GM18502 (cell line): ENCODE measurements at regions not wholly inside any gene's neighbourhood (a gene's known extent, or its start where the extent isn't known, plus 50 kb on each side); places are given as distances from the start of the nearest gene placed in this dataset.

ENCODE experiments used
- ATAC-seq: cut with Tn5 transposase; IDR thresholded peaks from one replicate; pipeline ENCODE4 v1.9.1; 2021; ENCODE audit warnings: mild to moderate bottlenecking; ENCODE audit not compliant: unreplicated experiment, poor library complexity

DNA sequence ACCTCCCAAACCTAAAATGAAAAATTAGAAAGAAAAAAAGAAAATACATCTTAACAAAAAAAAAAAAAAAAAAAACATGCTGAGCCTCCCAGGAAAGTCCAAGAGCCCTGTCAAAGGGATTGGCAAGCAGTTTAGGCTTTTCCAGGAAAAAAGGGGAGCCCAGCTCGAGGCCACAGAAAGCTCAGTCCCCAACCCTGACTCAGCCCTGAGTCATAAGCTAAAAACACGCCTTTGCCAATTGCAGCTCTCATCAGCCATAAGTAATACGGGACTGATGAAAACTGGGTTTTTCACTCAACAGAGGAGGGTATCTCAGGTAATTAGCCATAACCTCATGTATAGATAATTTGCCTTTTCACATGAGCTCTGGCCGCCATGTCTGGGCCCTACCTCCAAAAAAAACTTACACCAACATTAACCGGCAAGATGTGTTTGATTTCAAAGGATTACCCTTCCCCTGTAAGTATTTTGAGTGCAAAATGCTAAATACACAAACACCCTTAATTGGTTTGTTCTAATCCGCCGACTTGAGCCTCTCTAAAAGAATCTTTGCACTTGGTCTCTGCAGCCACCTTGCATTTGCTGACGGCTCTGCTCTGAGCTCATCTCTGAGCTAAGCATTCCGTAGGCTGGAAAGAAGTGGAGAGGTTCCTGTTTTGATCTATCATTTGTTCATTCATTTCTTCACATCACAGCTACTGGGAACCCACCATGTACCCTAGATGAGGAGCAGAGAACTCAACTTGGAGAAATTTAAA, 319.2 kb downstream of the BCL11B start:
- no peak for ATAC-seq

DNA sequence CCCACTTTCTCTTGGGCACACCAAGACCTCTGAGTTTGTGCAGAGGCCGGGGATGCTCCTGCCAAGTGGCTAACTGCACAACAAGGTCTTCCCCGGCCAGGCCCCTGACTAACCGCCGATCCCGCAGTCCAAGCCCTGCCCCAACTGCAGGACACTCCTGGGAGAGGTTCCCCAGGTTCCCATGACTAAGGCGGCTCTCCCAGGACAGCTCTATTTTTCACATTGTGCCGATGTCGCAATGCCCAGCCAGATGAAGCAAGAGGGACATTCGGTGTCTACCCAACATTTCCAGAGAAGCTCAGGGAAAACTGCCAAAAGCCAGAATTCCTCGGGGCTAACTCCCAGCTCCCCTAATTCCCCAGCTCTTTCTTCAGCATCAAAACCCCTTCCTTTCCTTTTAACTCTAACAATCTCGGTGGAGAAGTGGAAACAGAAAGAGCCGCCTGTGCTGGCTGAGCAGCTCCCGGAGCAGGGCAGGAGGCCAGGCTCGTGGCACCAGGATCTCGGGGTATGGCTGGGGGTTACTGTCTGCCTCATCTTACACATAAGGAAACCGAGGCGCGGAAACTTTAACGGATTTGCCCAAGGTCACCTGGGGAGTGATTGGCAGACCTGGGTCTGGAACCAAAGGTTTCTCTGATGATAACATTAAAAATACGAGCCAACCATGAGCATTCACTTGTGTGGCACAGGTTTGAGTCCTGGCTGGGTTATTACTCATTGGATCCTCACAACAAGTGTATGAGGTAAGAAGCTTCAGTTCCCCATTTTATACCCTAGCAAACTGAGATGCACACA, 318.2 kb downstream of the BCL11B start:
- ATAC-seq = no peak

DNA sequence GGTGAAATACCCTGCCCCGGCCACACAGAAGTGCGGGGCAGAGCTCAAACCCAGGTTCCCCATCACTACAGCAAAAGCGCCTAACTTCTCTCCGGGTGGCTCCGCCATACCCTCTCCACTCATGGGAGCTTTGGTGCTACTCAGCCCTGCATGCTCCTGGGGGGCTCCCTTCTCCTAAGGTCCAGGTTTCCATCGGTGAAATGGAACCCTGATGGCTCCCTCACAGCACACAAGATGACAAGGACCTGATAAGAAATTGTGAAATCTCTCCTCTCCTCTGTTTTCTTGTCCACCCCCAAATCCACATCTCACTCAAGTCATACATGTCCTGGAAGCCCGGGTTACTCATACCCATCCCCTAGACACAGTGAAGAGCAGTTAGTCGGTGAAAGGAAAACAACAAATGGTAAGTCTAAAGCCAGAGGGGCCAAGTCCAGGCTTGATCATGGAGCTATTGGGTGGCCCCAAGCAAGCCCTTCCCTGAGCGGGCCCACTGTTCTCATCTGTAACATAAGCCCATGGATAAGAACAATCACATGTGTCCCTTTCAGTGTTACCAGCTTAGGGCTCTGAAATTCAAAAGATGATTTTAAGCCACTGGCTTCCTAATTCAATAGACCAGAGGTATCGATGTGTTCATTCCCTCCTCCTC, 317.5 kb downstream of the BCL11B start:
- ATAC-seq = no peak

DNA sequence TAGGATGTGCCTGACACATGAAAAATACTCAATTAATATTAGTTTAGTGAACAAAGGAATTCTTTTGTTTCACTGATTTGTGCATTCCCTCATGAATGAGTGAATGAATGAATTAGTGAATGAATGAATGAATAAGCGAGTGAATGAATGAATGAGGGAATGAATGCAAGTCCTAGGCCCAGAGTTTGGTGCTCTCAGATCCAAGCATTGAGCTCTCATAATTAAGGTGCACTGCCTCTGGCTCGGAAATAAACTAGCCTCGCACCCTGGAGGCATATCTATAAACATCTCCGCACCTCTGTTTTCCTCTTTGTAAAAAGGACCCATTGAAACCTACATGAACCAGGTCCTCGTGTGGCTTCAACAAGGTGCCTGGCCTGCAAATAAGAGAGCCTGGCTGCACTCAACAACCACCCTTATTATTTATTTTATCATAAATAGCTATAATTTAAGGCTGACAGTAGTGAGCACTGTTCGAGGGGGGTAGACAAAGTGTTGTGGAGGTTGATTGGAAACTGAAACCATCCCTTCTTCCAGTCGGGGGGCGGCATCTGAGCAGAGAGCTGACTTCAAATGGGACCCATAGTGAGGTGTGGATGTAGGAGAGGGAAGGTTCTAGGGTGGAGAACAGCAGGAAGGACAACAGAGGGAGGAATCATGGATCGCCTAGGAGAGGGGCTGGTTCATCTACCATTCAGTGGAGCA, 316.8 kb downstream of the BCL11B start:
- ATAC-seq = no peak

DNA sequence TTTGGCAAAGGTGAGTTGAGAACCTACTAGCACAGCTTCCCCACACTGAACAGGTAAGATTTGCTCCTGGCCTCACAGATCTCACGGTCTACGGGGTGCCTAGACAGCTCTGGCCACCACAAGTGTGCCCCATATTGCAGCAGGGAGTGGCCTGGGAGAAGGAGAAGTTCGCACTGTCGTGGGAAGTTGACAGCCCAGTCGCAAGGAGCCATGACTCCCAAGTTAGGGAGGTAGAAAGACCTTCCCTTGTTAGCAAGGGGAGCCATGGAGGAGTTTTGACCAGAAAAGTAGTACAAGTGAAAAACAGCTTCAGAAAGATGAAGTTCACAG, 316.3 kb downstream of the BCL11B start:
- no peak for ATAC-seq

DNA sequence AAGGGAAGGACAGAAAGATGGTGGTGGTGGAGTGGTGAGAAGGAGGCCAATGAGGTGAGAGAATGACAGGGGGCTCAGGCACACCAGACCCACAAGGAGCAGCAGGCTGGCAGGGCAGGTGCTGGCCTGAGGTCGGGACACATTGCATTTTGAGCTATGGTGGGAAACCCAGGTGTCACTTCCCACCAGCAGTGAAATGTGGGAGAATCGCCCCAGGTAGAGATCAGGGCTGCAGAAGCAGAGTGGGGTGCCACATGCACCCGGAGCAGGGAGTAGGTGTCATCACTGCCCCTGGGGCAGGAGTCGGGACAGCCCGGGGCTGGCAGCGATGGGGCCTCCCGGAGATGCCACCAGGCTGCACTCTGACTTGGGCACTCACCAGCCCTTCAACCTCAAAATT, 315.8 kb downstream of the BCL11B start:
- ATAC-seq = no peak

DNA sequence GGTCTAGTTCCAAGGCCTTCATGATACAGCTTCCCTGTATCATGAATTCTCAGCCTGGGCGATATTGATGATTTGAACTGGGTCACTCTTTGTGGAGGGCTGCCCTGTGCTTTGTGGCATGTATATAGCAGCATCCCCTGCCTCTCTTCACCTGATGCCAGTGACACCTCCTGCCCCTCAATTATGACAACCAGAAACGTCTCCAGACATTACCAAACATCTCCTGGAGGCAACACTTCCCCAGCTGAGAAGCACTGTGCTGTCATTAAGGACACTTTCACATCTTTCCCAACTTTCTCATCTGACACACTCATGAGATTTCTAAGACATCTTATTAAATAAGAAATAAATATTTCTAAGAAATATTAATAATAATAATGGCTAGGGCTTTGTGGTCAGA, 315.3 kb downstream of the BCL11B start:
- ATAC-seq = no peak

DNA sequence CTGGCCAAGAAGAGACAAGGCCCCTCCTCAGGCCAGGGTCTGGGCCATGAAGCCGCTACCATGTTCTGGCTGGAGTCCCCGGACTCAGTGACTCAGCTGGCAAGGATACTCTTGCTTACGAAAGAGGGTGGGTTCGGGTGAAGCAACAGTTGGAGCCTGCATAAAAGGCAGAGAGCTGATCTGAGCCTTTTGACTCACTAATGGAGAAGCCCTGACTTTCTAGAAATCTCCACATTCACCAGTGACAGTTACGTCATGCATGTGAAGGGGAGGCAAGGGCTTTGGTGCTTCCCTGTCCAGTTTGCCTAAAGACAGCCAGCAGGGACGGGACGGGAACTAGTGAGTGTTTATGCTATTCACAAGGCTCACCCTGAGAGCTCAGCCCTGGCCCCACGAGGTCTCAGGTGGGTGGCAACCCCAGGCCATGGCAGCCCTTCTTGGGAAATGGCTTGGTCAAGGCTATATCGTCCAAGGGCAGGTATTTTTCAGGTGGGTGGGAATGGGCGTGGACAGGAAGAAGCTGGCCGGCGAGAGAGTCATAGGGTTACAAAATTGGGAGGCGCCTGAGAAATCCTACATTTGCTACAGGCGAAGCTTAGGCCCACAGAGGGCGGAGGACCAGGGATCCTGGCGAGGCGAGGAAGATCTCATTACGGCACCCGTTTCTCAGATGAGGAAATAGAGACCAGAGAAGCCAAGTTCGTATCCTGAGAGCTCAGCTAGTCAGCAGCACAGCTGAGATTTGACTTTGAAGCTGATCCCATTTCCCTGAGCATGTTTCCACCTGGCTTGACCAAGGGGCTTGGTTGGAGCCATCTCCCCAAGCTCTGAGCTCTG, 314.6 kb downstream of the BCL11B start:
- ATAC-seq = no peak

DNA sequence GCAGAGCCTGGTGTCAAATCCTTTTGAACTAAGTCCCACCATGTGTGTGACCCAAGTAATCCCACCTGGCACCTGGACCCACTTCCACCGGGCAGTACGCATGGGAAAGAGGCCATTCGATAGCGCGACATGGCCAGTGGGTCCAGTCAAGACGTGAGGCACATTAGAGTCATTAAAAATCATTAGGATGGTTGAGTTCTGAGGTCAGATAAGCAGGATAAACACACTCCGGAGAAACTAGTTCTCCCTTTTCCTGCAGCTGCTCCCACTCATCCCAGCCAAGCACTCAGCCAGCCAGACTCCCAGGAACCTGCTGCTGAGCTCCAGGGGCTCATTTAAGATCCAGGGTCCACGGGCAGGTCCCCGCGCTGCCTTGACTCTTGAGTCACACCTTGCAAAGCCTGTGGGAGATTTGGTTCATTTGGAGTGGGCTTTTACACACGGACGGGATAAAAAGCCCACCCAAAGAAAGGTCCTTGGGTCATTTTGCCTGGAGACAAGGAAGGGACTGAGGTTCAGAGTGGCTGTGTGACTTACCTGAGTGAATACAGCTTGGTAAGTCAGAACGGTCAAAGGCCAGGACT, 313.9 kb downstream of the BCL11B start:
- no peak for ATAC-seq

DNA sequence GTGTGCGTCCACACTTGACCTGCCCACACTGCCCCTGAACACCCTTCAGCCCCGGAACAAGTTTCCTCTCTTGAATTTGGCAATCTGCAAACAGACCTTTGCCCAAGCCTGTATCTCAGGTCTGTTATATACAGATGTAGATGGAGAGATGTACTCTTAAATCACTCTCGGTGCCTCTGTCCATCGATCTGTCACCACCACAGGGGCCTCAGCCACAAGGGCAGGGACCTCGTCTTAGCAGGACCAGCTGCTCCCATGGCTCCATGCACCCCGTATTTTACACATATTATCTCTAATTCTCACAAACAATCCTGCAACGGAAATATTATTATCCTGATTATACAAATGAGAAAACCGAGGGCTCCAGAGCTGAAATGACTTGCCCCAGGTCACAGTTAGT, 313.4 kb downstream of the BCL11B start:
- ATAC-seq = no peak

DNA sequence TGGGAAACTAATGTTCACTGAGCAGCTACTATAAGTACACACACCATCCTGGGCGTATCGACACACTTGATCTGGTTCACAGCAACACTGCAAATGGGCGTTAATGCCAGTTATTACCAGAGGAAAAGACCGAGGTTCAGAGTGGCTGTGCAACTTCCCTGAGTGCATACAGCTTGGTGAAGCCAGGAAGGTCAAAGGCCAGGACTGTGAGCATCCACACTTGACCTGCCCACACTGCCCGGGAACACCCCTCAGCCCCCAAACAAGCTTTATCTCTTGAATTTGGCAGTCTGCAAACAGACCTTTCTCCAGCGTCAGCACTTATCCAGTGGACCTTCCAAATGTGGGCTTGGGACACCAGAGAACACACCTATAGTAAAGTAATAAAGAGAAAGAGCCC, 312.6 kb downstream of the BCL11B start:
- no peak for ATAC-seq

DNA sequence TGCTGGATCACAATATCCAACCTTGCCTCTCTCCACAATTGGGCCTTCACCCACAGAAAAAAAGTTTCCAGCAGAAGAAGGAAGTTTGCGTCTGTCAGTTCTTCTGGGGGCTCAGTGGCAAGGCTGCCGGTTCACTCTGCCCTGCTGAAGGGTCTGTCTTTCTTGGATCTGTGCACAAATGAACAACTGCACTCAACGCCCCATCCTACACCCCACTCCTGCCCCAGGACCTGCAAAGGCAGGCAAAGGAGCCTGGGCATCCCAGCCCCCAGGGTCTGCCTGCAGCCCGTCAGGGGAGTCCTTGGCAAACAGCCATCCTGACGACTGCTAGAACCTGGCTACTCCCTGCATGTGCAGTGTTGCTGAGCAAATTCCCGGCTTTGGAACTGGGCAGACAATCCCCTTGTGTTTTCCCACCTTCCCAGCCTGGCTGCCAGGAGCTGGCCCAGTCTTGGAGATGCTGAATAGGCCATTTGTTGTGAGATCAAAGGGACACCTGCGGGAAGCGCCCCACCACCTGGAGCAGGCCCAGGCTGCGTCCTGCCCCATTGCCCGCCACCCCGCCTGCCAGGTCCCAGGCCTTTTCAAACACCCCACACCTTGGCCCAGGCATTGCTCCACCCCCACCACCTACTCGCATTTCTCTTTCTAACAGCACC, 311.9 kb downstream of the BCL11B start:
- ATAC-seq = no peak

DNA sequence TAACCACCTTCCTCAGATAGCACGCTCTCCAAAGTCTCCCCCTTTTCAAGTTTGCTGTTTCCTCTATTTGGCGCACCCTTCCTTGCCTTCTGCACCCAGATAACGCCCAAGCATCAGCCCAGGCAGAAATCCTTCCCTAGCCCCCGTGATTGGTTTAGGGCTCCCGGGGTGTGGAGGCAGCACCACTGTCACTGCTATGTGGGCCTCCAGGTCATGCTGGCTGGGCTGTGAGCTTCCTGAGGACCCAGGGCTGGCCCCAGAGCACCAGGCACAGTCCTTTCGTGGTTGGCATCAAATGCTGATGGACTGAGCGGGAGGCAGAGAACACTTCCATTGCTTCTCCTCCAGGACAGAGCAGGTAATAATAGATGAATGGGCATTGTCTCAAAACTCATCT, 311.4 kb downstream of the BCL11B start:
- no peak for ATAC-seq

DNA sequence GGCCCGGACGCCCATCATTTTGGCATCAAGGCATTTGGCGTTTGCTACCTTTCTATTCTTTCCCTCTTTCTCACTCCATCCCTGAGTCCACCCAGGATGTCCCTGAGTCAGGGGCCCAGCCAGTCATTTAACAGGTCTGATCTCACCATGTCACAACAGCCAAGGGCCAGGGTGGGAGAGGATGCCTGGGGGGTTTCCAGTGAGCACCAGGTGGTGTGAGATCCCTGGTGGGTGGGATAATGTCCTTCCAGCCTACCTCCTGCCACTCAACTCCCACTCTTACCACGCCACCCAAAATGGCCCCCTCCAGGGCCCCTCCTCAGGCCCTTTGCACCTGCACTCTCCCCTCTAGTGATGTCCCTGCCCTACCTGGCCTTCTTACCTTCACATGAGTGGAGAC, 310.8 kb downstream of the BCL11B start:
- ATAC-seq = no peak

DNA sequence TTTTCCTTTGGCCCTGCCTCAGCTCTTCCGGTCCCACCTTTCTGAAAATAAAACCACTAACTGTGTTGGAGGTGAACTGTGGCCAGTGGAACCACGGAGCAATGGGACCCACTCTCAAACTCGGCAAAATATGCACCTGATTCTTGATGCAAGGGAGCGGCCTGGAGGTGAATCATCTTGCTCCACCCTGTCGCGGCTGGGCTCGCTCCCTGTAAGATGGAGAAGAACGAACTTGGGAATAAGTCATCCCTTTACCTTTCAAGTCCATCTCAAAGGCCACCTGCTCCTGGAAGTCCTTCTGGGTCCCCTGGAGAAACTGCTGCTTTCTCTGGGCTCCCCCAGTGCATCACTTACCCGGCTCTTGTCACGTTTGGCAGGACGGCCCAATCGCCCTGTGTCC, 309.9 kb downstream of the BCL11B start:
- no peak for ATAC-seq

DNA sequence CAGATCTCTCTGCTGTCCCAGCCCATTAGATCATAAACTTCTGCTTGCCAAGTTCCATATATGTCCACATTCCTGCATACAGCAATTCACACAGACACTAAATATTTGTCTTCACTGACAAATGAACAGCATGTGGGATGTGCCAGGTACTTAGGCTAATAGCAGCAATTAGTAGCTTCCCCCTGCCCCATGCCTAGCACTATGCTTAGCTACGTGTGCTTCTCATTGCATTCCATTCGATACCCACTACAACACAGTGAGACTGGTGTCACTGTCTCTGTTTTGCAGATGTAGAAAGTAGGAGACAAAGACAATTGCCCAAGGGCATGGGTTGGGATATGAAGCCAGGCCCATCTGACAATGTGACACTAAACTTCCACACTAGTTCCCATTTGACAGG, 308.4 kb downstream of the BCL11B start:
- ATAC-seq = no peak

DNA sequence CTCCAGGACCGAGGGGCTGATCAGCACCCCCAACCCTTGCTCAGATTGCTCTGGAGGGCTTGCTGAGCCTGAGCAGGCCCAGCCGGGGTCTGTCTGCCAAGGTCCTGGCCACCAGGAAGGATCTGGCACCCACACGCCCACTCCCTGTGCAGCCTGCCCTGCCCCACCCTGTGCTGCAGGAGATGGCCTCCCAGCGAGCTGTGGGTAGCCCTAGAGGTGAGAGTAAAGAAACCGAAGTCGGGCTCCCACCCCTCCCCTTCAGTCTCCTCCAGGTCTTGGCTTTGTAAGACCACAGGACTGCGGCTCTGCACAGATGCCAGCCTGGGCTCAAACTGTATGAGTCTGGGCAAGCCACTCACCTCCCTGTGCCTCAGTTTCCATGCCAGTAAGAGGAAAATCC, 307.8 kb downstream of the BCL11B start:
- no peak for ATAC-seq

DNA sequence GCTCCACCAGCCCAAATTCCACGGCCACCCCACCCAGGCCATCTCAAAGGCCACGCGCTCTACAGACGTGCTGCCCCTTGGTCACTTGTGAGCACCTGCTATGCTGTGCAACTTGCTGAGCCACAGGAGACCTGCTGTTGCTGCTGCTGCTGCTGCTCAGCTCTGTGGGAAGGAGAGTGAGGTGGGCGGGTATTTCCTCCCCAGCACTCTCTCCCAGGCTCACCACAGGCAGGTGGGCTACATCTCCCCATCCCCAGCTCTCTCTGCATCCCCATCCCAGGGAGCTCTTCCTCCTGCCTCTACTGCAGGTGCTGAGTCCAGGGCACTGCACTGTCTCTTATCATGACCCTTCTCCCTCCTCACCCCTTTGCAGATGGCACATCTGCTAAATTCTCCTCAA, 306.9 kb downstream of the BCL11B start:
- no peak for ATAC-seq

DNA sequence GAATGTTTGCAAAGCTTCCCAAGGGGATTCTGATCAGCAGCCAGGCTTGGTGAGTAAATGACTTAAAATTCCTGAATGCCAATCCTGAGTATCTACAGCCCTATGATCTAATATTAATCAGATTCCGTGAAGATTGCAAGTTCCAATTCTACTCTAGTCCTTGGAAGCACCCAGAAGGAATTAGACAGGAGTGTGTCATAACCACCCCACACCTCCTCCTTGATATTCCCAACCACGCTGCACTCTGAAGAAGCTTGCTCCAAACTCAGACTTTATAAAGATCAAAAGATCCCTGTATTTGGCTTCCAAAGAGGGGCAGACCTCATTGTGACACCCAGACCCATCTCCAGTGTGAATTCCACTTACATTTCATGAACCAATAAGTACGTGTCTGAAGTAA, 306.0 kb downstream of the BCL11B start:
- no peak for ATAC-seq
